B cell (primary cell): ENCODE measurements at regions not wholly inside any gene's neighbourhood (a gene's known extent, or its start where the extent isn't known, plus 50 kb on each side); places are given as distances from the start of the nearest gene placed in this dataset.
"Not testable (repeated sequence)": the region's sequence is repeated elsewhere in the genome, so short reads cannot be mapped to it uniquely, and the experiment has no call there.

Experiments used
- ATAC-seq: fragments of 200-7000 bp; cut with Tn5 transposase; one replicate; pipeline ENCODE4 v1.10.0; 2021; ENCODE audit warnings: low read depth, mild to moderate bottlenecking, moderate number of reproducible peaks, moderate library complexity
- CTCF ChIA-PET: fragments of 350-600 bp; sonication (Branson Sonifier 250); formaldehyde crosslinking; loops from one replicate; lab custom pipeline; 2021; ENCODE audit warnings: antibody characterized with exemption, inconsistent platforms; lab: Charles Lee
- POLR2A ChIA-PET: fragments of 350-600 bp; sonication (Branson Sonifier 250); formaldehyde crosslinking; loops from one replicate; lab custom pipeline; 2021; ENCODE audit warnings: antibody characterized with exemption; lab: Charles Lee
- DNase-seq: peaks from one replicate; pipeline ENCODE4 v3.0.0; 2013
- H2AFZ ChIP-seq: 2 replicates; pipeline ENCODE4 v1.6.1; 2012; ENCODE audit warnings: mild to moderate bottlenecking, low read depth, low read length; ENCODE audit not compliant: insufficient read depth, poor library complexity, severe bottlenecking
- H3K27ac ChIP-seq, 2 donors: 1 replicate in 1 of 2; 2 replicates in 1 of 2; pipeline ENCODE4 v1.5.1; 2012 to 2013; ENCODE audit warnings: low read length in 2 of 2, mild to moderate bottlenecking in 2 of 2, moderate library complexity in 1 of 2
- H3K27me3 ChIP-seq, 4 experiments: fragments of 200-600 bp in 1 of 4; sonication (generic) in 1 of 4; replicated peaks in 1 of 4; 1 replicate in 2 of 4; 2 replicates in 2 of 4; pipeline versions ENCODE4 v1.6.1 to v1.7.0; 2013 to 2016; ENCODE audit warnings: low read length in 3 of 4, mild to moderate bottlenecking in 2 of 4, mixed read lengths in 1 of 4, moderate library complexity in 1 of 4; ENCODE audit not compliant: insufficient read depth in 4 of 4, control insufficient read depth in 3 of 4; ENCODE audit errors: control extremely low read depth in 1 of 4
- H3K36me3 ChIP-seq, 2 experiments: replicated peaks in 1 of 2; 1 replicate in 1 of 2; 2 replicates in 1 of 2; pipeline versions ENCODE4 v1.6.1 to v1.7.1; 2013; ENCODE audit warnings: low read length in 1 of 2; ENCODE audit not compliant: insufficient read depth in 2 of 2, control insufficient read depth in 1 of 2; ENCODE audit errors: control extremely low read depth in 1 of 2, extremely low read depth in 1 of 2
- H3K4me1 ChIP-seq, 2 donors: fragments of 200-600 bp in 1 of 2; sonication (generic) in 1 of 2; 1 replicate in 1 of 2; 2 replicates in 1 of 2; pipeline versions ENCODE4 v1.5.1 to v1.6.1; 2013 to 2017; ENCODE audit warnings: low read length in 2 of 2; ENCODE audit not compliant: control insufficient read depth in 2 of 2, insufficient read depth in 2 of 2
- H3K4me2 ChIP-seq: replicated peaks from 2 replicates; pipeline ENCODE3; 2012; ENCODE audit warnings: mild to moderate bottlenecking, low read depth, low read length; ENCODE audit not compliant: poor library complexity, severe bottlenecking
- H3K4me3 ChIP-seq, 5 experiments: fragments of 200-600 bp in 1 of 5; sonication (generic) in 1 of 5; 1 replicate in 3 of 5; 2 replicates in 2 of 5; pipeline versions ENCODE4 v1.5.1 to v1.7.0; 2011 to 2016; ENCODE audit warnings: low read length in 4 of 5, mild to moderate bottlenecking in 4 of 5, low read depth in 2 of 5, control low read depth in 1 of 5, moderate library complexity in 1 of 5; ENCODE audit not compliant: insufficient read depth in 1 of 5; ENCODE audit errors: control extremely low read depth in 1 of 5, extremely low read depth in 1 of 5
- H3K79me2 ChIP-seq: fragments of 200-600 bp; sonication (generic); one replicate; pipeline ENCODE4 v1.6.0; 2016; ENCODE audit warnings: low read length; ENCODE audit not compliant: control insufficient read depth, insufficient read depth
- H3K9ac ChIP-seq: fragments of 200-600 bp; sonication (generic); 2 replicates; pipeline ENCODE4 v1.6.1; 2017; ENCODE audit warnings: mild to moderate bottlenecking, low read length, moderate library complexity
- H3K9me3 ChIP-seq, 3 donors: one replicate each; pipeline versions ENCODE4 v1.6.1 to v1.7.1; 2013; ENCODE audit warnings: low read length in 2 of 3; ENCODE audit not compliant: control insufficient read depth in 2 of 3, insufficient read depth in 1 of 3; ENCODE audit errors: control extremely low read depth in 1 of 3
- H4K20me1 ChIP-seq: 2 replicates; pipeline ENCODE4 v1.6.0; 2012; ENCODE audit warnings: mild to moderate bottlenecking, low read length; ENCODE audit not compliant: insufficient read depth, control insufficient read depth, poor library complexity, severe bottlenecking
- H3K27ac Mint-ChIP-seq: one replicate; pipeline ENCODE4 v1.8.0; 2021; ENCODE audit warnings: mixed read lengths
- H3K27me3 Mint-ChIP-seq: one replicate; pipeline ENCODE4 v1.8.0; 2021; ENCODE audit warnings: mixed read lengths
- H3K4me1 Mint-ChIP-seq: one replicate; pipeline ENCODE4 v1.8.0; 2021; ENCODE audit warnings: mixed read lengths
- H3K4me3 Mint-ChIP-seq: one replicate; pipeline ENCODE4 v1.8.0; 2021; ENCODE audit warnings: mixed read lengths
- H3K9me3 Mint-ChIP-seq: one replicate; pipeline ENCODE4 v1.8.0; 2022; ENCODE audit warnings: mixed read lengths; ENCODE audit not compliant: insufficient read depth
- whole genome bisulfite sequencing: methylation state at CpG from one replicate; pipeline ENCODE4 v1.1.5; 2013; ENCODE audit warnings: missing lambda C conversion rate; ENCODE audit not compliant: insufficient coverage; 5-methylcytosine and 5-hydroxymethylcytosine counted together
- intact Hi-C: fragments of 100-400 bp; cut with micrococcal nuclease; formaldehyde crosslinking; loops from one replicate; pipeline ENCODE4 v1.10.0; 2022

GRCh38 chr1:163592623-163593022 lies 270.9 kb downstream of the NUF2 start:
- H2AFZ ChIP-seq, H3K4me3 ChIP-seq, H3K4me3 Mint-ChIP-seq, H3K9ac ChIP-seq, H3K27ac Mint-ChIP-seq, H3K27me3 Mint-ChIP-seq, H3K27me3 ChIP-seq, H3K4me2 ChIP-seq, H3K9me3 ChIP-seq, H4K20me1 ChIP-seq, H3K4me1 Mint-ChIP-seq, ATAC-seq, intact Hi-C loops, H3K27ac ChIP-seq, H3K9me3 Mint-ChIP-seq, POLR2A ChIA-PET, H3K79me2 ChIP-seq, H3K36me3 ChIP-seq, CTCF ChIA-PET, DNase-seq, H3K4me1 ChIP-seq: not testable (repeated sequence)
- WGBS: 75% methylated on average over 3 of the region's 3 CpGs

DNA sequence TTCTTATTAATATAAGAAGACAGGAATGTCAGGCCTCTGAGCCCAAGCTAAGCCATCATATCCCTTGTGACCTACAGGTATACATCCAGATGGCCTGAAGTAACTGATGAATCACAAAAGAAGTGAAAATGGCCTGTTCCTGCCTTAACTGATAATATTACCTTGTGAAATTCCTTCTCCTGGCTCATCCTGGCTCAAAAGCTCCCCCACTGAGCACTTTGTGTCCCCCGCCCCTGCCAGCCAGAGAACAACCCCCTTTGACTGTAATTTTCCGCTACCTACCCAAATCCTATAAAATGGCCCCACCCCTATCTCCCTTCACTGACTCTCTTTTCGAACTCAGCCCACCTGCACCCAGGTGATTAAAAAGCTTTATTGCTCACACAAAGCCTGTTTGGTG lies 274.4 kb downstream of the NUF2 start:
- H3K27ac Mint-ChIP-seq, ATAC-seq, POLR2A ChIA-PET, H3K9me3 ChIP-seq, H3K9me3 Mint-ChIP-seq, H3K27ac ChIP-seq, H4K20me1 ChIP-seq, H3K4me3 Mint-ChIP-seq, CTCF ChIA-PET, H3K4me2 ChIP-seq, H3K4me3 ChIP-seq, H3K79me2 ChIP-seq, DNase-seq, H2AFZ ChIP-seq, H3K27me3 Mint-ChIP-seq, intact Hi-C loops, H3K4me1 ChIP-seq, H3K27me3 ChIP-seq, H3K36me3 ChIP-seq, H3K9ac ChIP-seq: not testable (repeated sequence)
- peaks cover 13% of the 10 kb centered on the region for H3K4me1 Mint-ChIP-seq
- WGBS: no CpG with 5 or more reads among the region's 3 CpGs
